HG03175 (cell line): ENCODE measurements at regions not wholly inside any gene's neighbourhood (a gene's known extent, or its start where the extent isn't known, plus 50 kb on each side); places are given as distances from the start of the nearest gene placed in this dataset.
"Not testable (repeated sequence)": the region's sequence is repeated elsewhere in the genome, so short reads cannot be mapped to it uniquely, and the experiment has no call there.

ENCODE experiments used
- ATAC-seq: cut with Tn5 transposase; IDR thresholded peaks from one replicate; pipeline ENCODE4 v1.9.1; 2021; ENCODE audit warnings: mild to moderate bottlenecking, moderate library complexity; ENCODE audit not compliant: unreplicated experiment

DNA sequence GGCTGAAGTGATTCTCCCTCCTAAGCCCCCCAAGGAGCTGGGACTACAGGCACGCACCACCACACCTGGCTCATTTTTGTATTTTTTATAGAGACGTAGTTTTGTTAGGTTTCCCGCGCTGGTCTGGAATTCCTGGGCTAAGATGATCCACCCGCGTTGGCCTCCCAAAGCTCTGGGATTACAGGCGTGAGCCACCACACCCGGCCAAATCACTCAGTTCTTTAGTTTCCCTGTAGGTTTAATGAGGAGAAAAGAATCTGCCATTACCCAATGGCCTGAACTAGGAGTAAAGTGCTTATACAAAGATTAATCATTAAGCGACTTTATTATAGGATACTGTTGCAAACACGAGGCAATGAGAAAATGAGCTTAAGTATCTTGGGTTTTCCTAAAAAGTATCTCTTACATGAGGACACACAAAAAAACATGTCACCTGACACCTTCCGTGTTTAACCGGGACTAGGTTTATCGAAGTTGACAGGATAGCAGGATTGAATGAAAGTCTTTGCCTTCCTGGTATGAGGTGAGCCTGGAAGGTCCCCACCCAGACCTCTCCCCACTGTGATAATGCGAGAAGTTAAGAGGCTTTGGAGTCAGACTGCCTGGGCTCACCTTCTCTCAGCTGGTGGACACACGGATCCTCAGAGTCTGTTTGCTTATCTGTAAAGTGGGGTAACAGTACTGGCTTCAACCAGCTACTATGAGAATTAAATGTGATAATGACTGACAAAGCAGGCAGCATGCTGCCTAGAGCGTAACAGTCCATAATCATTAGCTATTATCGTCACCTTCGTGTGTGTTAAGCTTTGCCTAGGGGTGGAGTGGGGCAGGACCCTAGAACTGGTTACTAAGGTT is 133.5 kb upstream of the KRAS start:
- no peak for ATAC-seq

DNA sequence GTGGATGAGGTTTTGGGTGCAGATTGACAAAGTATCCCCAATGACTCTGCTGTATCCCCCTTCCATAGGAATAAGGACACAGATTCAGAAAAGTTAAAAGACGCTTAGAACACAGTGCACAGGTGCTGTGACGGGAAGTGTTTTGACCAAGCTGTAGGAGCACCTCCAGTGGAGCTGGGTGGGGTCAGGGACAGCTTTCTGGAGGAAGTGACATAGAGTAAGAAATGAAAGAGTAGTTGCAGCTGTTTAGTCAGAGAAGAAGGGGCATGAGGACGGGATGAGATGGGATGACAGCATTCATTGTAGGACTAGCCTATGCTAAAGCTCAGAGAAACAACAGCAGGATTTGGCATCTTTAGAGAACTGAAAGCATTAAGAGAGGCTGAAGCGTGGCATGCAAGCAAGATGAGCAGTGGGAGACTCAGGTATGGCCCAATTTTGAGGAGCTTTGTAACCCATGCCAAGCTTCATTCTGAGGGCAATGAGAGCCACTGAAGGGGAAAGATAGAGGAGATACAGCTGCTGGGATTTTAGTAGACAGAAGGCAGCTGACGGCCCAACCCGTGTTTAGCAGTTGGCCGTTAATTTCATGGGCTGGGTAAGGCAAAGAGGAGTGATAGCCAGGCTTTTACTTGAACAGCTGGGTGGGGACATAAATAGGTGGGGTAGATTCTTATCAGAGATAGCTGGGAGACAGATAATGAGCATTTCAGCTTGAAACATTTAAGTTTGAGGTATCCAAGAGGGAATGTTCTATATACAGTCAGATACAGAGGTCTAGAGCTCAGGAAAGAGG is 131.8 kb upstream of the KRAS start:
- no peak for ATAC-seq

DNA sequence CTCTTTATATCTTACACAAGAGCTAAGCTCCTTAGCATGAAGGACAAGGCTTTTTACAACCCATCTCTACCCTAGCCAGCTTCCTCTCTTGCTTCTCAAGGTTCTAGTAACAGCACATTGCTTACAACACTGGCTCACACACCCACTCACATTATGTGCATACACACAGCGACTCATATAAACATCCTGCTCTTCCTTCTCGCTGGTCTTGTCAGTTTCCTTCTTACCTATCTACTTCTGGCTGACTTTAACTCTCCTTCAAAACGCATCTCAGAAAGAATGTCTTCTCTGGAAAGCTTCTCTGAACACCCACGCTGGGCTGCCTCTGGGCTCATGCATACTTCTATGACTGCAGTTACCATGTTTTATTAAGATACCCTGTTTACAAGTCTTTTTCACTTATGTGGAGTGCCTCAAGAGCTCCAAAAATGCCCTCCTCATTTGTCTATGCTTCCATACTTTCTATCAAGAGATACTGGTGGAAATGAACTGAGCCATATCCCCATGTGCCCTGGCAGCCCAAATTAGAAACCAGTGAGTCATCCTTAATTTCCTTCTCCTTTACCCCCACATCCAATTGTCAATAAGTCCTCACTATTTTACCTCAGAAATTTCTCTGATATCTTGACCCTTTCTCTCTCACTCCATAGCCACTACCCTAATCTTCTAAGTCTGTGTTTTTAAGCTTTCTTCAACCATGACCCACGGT is 126.9 kb upstream of the KRAS start:
- no peak for ATAC-seq

DNA sequence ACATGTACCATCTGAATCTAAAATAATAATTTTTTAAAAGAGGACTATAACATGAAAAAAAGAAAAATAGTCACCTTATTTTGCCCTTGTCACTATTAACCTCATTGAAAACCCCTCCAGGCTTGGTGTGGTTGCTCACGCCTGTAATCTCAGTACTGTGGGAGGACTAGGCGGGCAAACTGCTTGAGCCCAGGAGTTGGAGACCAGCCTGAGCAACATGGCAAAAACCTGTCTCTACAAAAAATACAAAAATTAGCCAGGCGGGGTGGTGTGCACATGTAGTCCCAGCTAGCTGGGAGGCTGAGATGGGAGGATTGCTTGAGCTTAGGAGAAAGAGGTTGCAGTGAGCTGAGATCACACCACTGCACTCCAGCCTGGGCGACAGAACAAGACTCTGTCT is 126.3 kb upstream of the KRAS start:
- no peak for ATAC-seq

DNA sequence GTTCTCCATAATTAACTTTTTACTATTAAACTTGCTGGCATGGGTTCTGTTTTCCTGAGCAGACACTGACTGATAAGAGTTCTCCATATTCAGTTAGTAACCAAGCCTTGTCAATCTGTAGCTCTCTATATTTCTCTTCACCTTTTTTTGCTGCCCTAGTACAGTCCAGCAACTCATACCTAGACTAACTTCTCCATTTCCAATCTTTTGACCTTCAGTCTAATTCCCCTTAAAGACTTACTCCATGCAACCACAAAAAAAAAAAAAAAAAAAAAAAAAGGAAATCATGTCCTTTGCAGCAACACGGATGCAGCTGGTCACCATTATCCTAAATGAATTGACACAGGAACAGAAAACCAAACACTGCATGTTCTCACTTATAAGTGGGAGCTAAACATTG is 125.7 kb upstream of the KRAS start:
- no peak for ATAC-seq

DNA sequence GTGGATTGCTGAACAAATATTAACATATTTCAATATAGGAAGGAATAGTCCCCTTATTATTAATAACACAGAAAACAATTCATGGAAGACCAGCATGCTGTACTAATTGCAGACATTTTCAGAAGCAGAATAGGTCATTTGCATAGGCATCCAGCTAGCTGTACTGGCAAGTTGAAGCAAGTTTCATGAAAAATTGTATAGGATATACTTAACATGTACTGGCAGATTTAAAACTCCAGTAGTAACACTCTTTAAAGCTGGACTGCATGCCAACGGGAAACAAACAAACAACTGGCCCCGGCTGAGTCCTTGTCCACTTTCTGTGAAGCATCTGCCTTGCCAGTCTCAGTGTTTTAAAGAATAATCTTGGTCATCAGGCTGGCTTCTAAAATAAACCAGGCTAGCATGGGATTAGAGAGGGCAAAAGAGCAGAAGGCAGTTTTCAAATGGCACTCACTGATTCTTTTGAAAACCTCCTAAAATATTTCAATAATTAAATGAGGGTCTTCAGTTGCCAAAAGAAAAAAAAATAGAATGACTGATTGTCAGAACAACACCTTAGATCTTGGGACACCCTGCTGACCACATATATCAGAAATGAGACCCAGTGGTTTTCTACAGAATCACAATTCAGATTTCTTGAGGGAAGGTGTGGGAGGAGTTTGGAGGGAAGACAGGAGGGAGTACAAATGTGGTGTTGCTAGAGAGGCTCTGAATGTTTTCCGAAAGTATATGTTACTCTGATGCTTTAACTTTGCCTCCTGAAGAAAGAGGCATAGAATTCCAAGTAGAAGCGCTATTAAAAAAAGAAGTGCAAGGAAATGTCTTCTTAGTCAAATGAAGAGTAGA is 122.5 kb upstream of the KRAS start:
- ATAC-seq = no peak

DNA sequence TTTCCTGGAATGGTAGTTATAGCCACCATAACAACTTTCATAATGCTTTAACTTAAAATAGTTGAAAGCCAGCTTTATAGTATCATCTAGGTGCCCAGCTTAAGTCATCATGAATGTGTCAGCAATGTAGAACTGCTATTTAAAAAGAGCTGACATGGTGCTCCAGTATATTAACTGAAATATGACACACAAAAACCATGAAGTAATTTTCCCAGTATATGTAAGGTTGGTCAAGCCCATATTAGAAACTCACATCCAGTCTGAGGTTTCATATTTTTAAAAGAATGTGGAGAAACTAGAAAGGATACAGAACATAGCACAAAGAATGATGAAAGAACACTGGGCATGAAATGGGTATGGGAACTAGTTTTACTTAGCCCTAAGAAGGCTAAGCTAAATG is 121.3 kb upstream of the KRAS start:
- ATAC-seq = no peak

DNA sequence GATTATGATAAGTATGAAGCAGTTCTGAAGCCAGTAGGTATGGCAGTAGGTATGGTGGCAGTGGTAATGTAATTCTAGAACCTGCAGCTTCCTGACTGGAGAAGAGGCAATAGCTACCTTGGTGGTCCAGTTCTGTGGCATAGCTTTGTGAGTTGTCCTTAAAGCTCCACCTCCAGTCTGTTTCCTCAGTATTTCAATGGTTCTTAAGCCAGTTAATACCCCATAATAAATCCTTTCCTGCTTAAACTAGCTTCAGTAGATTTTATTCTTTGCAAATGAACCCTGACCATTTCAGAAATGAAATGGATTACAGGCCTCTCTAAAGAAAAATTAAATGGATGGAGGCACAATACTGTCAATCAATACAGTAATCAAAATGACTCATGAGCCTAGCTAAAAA is 117.8 kb upstream of the KRAS start:
- ATAC-seq = no peak

DNA sequence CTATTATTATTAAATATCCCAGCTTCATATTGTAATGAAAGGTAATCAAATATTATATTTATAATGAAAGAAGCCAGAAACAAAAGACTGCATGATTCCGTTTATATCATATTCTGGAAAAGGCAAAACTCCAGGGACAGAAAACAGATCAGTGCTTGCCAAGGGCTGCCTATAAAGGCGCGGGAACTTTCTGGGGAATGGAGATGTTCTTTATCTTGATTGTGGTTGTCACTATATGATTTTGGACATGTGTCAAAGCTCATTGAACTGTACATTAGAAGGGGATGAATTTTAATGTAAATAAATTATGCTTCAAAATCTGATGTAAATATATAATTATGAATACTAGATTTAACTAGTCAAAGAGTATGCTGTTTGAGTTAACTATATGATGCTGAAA is 115.4 kb upstream of the KRAS start:
- ATAC-seq = no peak

DNA sequence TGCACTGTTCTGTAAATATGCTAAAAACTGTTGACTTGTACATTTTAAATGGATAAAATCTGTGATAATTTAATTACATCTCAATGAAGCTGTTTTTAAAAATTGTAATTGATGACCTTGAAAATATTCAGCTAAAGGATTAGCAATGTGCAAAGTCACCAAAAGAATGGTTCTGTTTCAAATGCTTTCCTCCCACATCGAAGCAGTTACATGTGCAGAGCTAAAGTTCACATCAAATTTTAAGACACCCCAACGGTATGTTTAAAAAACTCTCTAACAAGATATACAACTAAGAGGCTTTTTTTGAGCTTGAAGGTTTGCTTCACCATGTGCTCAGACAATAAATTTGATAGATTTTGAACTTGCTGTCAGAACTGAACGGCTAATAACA is 114.6 kb upstream of the KRAS start:
- ATAC-seq = peak; percentile 5

DNA sequence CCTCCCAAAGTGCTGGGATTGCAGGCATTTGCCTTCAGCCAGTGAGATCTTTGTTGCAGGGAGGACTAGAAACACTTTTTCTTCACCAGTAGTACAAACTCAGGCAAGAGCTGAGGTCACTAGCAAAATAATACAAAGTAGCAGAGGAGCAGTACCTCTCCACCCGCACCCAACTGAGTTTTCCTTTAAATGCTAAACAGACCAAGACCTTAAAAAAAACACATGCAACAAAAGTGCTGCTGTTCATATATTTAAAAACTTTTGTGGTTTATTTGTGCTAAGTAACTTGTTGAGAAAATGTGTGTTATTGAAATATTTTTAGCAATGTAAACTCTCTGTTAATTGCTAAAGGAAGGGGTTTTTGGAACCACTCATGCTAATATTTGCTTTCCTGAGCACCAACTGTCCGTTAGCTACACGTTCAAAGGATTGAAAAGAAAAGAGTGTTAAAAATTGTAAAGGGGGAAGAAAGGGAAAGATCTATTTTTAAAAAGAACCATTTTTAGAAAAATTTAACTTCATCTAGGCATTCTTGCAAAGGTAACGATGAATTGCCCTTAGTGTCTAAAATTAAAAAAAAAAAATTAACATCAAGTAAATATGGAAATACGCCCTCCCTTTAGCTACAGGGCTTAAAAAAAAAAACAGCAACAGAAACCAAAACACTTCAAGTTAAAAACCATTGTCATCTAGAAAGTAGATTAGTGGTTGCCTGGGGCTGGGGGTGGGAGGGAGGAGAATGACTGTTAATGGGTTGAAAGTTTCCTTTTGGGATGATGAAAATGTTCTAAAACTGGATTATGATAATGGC is 114.0 kb upstream of the KRAS start:
- peak; percentile 84 for ATAC-seq

DNA sequence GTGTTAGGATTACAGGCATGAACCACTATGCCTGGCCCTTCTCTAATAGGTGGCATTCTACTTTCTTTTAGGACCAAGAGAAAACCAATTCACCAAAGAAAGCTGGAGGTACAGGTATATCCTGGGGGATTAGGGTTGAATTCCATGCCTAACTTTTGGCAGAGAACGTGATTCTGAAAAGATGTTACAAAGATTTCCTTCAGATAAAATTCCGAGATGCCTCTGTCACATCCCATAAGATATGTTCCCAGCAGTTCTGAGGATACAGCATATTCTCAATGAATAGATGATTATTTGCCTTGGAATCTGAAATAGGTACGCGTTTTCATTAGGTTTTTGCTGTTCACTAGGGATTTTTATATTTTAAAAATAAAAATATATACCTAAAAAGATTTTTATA is 111.9 kb upstream of the KRAS start:
- ATAC-seq = no peak

DNA sequence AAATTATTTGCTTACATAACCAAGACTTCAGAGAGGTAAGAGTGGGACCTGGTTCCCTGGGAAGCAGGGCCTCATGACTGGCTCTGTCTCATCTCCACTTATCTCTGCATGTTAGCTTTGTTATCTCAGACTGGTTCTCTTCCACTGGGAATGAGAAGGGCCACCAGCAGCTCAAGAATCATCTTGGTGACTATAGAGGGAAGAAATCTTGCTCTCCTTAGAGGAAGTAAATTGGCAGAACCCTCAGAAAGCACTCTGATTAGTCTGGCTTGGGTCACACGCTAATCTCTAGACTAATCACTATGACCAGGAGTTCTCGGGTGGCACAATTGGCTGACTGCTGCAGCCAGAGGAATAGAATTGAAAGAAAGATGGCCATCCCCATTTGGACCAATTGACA is 110.8 kb upstream of the KRAS start:
- ATAC-seq = no peak

DNA sequence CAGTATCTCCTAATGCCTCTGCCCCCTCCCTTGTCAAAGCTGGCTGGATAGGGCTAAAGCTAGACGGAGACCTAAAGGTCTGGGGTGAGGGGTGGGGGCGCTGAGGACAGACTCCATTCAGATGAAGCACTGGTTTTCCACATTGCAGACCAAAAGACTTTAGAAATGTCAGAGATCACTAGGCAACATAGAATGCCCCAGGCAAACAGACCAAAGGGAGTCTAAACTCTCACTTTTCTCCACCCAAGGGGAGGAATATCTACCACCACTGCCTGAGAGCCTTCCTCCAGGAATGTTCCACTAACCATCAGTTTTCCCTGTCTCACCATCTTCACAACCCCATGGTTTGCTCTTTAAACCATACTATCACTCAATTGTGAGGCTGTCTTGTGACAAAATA is 106.9 kb upstream of the KRAS start:
- no peak for ATAC-seq

DNA sequence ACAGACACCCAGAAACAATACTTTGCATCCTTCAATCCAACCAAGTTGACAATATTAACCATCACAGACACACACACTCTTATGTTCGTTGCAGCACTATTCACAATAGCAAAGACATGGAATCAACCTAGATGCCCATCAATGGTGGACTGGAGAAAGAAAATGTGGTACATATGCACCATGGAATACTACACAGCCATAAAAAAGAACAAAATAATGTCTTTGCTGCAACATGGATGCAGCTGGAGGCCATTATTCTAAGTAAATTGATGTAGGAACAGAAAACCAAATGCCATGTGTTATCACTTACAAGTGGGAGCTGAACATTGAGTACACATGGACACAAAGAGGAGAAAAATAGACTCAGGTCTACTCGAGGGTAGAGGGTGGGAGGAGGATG is 102.2 kb upstream of the KRAS start:
- not testable (repeated sequence) for ATAC-seq

DNA sequence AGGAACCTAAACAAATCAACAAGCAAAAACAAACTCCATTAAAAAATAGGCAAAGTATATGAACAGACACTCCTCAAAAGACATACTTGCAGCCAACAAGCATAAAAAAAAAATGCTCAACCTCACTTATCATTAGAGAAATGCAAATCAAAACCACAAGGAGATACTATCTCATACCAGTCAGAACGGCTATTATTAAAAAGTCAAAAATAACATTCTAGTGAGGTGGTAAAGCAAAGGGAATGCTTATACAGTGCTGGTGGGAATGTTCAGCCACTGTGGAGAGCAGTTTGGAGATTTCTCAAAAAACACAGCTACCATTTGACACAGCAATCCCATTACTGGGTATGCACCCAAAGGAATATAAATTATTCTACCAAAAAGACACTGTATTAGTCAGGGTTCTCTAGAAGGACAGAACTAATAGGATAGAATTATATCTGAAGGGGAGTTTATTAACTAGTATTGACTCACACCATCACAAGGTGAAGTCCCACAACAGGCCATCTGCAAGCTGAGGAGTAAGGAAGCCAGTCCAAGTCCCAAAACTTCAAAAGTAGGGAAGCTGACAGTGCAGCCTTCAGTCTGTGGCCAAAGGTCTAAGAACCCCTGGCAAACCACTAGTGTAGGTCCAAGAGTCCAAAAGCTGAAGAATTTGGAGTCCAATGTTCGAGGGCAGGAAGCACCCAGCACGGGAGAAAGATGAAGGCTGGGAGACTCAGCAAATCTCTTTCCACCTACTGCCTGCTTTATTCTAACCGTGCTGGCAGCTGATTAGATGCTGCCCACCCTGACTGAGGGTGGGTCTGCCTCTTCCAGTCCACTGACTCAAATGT is 101.6 kb upstream of the KRAS start:
- ATAC-seq = no peak

DNA sequence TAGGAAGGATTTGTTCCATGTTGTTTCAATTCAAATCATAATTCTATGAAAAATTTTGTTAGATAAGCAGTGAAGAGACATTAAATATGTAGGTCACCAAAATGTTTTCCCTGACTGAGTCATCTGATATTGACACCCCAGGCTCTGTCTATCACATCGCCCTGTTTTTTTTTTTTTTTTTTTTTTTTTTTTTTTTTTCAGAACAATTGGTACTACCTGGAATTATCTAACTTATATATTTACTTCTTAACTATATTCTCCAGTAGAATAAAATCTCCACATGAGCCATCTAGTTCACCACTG is 97.8 kb upstream of the KRAS start:
- ATAC-seq = no peak

DNA sequence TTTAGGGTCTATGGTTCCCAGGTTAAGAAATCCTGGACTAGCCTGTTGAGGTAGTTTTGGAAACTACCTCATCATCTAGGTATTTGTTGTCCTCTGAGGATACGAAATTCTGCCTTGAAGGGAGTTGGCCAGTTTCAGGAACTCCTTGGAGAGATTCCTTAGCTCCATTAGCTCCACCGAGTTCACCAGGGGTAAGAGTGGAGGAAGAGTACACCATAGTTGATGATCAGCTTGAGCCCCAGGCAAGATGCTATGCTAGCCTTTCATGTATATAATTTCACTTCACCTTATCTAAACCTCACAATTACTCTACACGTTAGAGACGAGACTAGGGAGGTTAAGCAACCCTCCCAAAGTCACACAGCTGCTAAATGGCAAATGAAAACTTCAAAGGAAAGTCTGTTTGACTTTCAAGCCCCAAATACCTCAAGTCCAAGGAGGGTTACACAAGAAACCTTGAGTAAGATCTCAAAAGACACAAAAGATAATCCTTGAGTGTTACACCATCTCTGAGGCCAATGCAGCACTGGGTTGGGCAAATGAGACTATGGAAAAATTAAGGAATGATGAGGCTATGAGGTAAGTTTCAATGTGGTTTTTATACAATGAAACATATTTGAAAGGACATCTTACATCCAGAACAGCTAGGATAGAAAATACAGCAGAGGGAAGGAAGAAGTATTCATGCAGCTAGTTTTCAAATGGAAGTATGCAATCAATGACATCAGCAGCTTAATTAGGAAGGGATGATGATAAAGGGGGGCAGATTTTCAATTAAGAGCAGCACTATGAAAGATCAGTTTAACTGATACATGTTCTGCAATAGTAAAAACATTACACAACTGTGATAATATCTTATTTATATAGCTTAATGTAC is 97.2 kb upstream of the KRAS start:
- ATAC-seq = no peak
